GM12878 (cell line): ENCODE measurements at regions not wholly inside any gene's neighbourhood (a gene's known extent, or its start where the extent isn't known, plus 50 kb on each side); places are given as distances from the start of the nearest gene placed in this dataset.

ENCODE experiments used
- ATAC-seq: fragments of 200-7000 bp; cut with Tn5 transposase; 3 replicates; pipeline ENCODE4 v1.9.1; 2020; ENCODE audit warnings: mild to moderate bottlenecking, moderate library complexity
- BruUV-seq: library from RNA; stranded (reverse); fragments of 400-500 nt; replicated peaks from 2 replicates; lab custom pipeline; 2021; lab: Mats Ljungman, UMichigan
- CTCF ChIA-PET: fragments of 300-600 bp; sonication (Branson Sonifier 250); formaldehyde crosslinking; extraction: SDS; loops from one replicate; lab custom pipeline; 2021; ENCODE audit warnings: inconsistent platforms; lab: Yijun Ruan, JAX
- POLR2A ChIA-PET: fragments of 350-600 bp; formaldehyde crosslinking; extraction: SDS; loops from one replicate; lab custom pipeline; 2021; ENCODE audit warnings: inconsistent platforms; lab: Charles Lee
- RAD21 ChIA-PET: fragments of 300-600 bp; sonication (Branson Sonifier 250); formaldehyde crosslinking; loops from one replicate; lab custom pipeline; 2023; ENCODE audit warnings: antibody characterized with exemption; ENCODE audit not compliant: unreplicated experiment; lab: Charles Lee
- SMC1A ChIA-PET: fragments of 300-600 bp; sonication (Branson Sonifier 250); formaldehyde crosslinking; loops from one replicate; lab custom pipeline; 2023; ENCODE audit not compliant: unreplicated experiment, uncharacterized antibody; lab: Charles Lee
- DNase-seq: peaks from one replicate; pipeline ENCODE4 v3.0.0-alpha.2; 2011; ENCODE audit warnings: low read depth, low spot score
- FAIRE-seq: peaks from 3 replicates; lab custom pipeline; 2011; peaks lifted over from hg19 to GRCh38; lab: Jason Lieb, UNC
- H2AFZ ChIP-seq: 2 replicates; pipeline ENCODE4 v1.6.0; 2011; ENCODE audit warnings: low read depth, low read length, control low read depth; ENCODE audit not compliant: control insufficient read depth
- H3K27ac ChIP-seq: 2 replicates; pipeline ENCODE4 v1.5.1; 2011; ENCODE audit warnings: control low read depth; ENCODE audit not compliant: control insufficient read depth, insufficient read depth
- H3K27me3 ChIP-seq, 2 experiments: replicated peaks in 1 of 2; 2 replicates each; pipeline versions ENCODE4 v1.6.0 to v1.6.1; 2011; ENCODE audit warnings: low read length in 1 of 2; ENCODE audit not compliant: control insufficient read depth in 2 of 2, insufficient read depth in 2 of 2
- H3K36me3 ChIP-seq, 2 experiments: 2 replicates each; pipeline ENCODE4 v1.5.1; 2011; ENCODE audit warnings: low read length in 1 of 2; ENCODE audit not compliant: control insufficient read depth in 2 of 2, insufficient read depth in 2 of 2
- H3K4me1 ChIP-seq: 2 replicates; pipeline ENCODE4 v1.6.1; 2011; ENCODE audit warnings: mild to moderate bottlenecking, low read length, moderate library complexity, mixed read lengths; ENCODE audit not compliant: control insufficient read depth, insufficient read depth
- H3K4me2 ChIP-seq: 2 replicates; pipeline ENCODE4 v1.6.0; 2011; ENCODE audit warnings: control low read depth; ENCODE audit not compliant: control insufficient read depth, insufficient read depth
- H3K4me3 ChIP-seq: fragments of 200-600 bp; sonication (generic); 2 replicates; pipeline ENCODE4 v1.5.1; 2016
- H3K79me2 ChIP-seq: 2 replicates; pipeline ENCODE4 v1.6.0; 2011; ENCODE audit warnings: low read length; ENCODE audit not compliant: control insufficient read depth, insufficient read depth
- H3K9ac ChIP-seq: 2 replicates; pipeline ENCODE4 v1.8.0; 2011; ENCODE audit warnings: low read length, control low read depth, mixed read lengths; ENCODE audit not compliant: control insufficient read depth, insufficient read depth
- H3K9me3 ChIP-seq: replicated peaks from 3 replicates; pipeline ENCODE4 v1.5.1; 2011; ENCODE audit warnings: mild to moderate bottlenecking, low read length; ENCODE audit not compliant: control insufficient read depth, insufficient read depth
- H4K20me1 ChIP-seq: 2 replicates; pipeline ENCODE4 v1.6.0; 2011; ENCODE audit not compliant: control insufficient read depth, insufficient read depth
- BCL3 ChIP-seq: IDR thresholded peaks from 2 replicates; pipeline ENCODE4 v1.6.1; 2011; ENCODE audit warnings: borderline replicate concordance, low read depth, mild to moderate bottlenecking, moderate library complexity, low read length; ENCODE audit not compliant: insufficient read depth, poor library complexity, severe bottlenecking
- KDM1A ChIP-seq: fragments of 200-600 bp; sonication (generic); IDR thresholded peaks from 2 replicates; pipeline ENCODE4 v1.6.1; 2016; ENCODE audit warnings: borderline replicate concordance
- MYC ChIP-seq: IDR thresholded peaks from 2 replicates; pipeline ENCODE4 v1.6.1; 2011; ENCODE audit warnings: mild to moderate bottlenecking, low read length, moderate library complexity, inconsistent platforms; ENCODE audit not compliant: insufficient read depth, insufficient replicate concordance, insufficient read length, severe bottlenecking
- NR2C1 ChIP-seq: fragments of 450-650 bp; IDR thresholded peaks from 2 replicates; pipeline ENCODE4 v1.6.1; 2017; ENCODE audit warnings: antibody characterized with exemption, mild to moderate bottlenecking, moderate library complexity
- ZSCAN29 ChIP-seq: fragments of 450-650 bp; IDR thresholded peaks from 2 replicates; pipeline ENCODE4 v1.6.1; 2017; ENCODE audit warnings: mild to moderate bottlenecking, moderate library complexity
- WGBS: methylation state at CpG from one replicate; pipeline ENCODE4 v1.1.6; 2016; ENCODE audit warnings: low lambda C conversion rate; ENCODE audit not compliant: insufficient replicate concordance, insufficient coverage; ENCODE audit errors: missing lambda C conversion rate; 5-methylcytosine and 5-hydroxymethylcytosine counted together
- in situ Hi-C: fragments of 300-500 bp; cut with MboI; formaldehyde crosslinking; loops from 9 replicates; pipeline ENCODE4 v1.14.3; 2018; ENCODE audit warnings: mixed read lengths
- intact Hi-C: fragments of 100-400 bp; cut with micrococcal nuclease; formaldehyde crosslinking; loops from one replicate; pipeline ENCODE4 v1.14.2; 2022; ENCODE audit not compliant: unreplicated experiment

- no peaks in the 10 kb centered on the region for H4K20me1 ChIP-seq
- no peak for DNase-seq
- H3K4me1 ChIP-seq, result no peaks in the 10 kb centered on the region
- H3K9me3 ChIP-seq, result no peaks in the 10 kb centered on the region
- H3K27me3 ChIP-seq, result no peaks in the 10 kb centered on the region
- intact Hi-C loops, result no loop called here
- H3K9ac ChIP-seq, result no peak overlapping the region
- H3K36me3 ChIP-seq, result no peaks in the 10 kb centered on the region
- H3K79me2 ChIP-seq, result no peaks in the 10 kb centered on the region
- H3K4me2 ChIP-seq, result no peak overlapping the region
- SMC1A ChIA-PET, result interaction anchor here (0.9 kb wide), 1 partner anchor 34 kb away, joined by 3 read pairs; no protein-coding TSS in a partner anchor
- TF ChIP-seq MYC, result no peak
- TF ChIP-seq, all 136 proteins: peak for 0
- in situ Hi-C loops, result loop anchor here (25.0 kb wide), 1 partner anchor 102 kb away; no protein-coding TSS in a partner anchor
- ChIA-PET POLR2A (no interaction called here), CTCF (no interaction called here), RAD21 (no interaction called here)
- FAIRE-seq (no peak), ATAC-seq (no peak)
- 45% methylated on average over 2 of the region's 2 CpGs for WGBS
- Histone ChIP-seq H2AFZ (no peak overlapping the region), H3K4me3 (no peak overlapping the region), H3K27ac (no peak overlapping the region)
- no TSS peak for BruUV-seq
These were observed 297.1 kb downstream of the NSUN3 start for GRCh38 chr3:94359996-94360395.

- Histone ChIP-seq H3K4me3 (no peak overlapping the region), H3K4me1 (no peaks in the 10 kb centered on the region), H3K27me3 (no peaks in the 10 kb centered on the region), H3K9me3 (no peaks in the 10 kb centered on the region), H3K79me2 (no peaks in the 10 kb centered on the region), H3K27ac (no peak overlapping the region), H3K9ac (no peak overlapping the region), H3K4me2 (no peak overlapping the region), H2AFZ (no peak overlapping the region), H4K20me1 (no peaks in the 10 kb centered on the region), H3K36me3 (no peaks in the 10 kb centered on the region)
- FAIRE-seq, result no peak
- no peak for ATAC-seq
- ChIA-PET SMC1A (interaction anchor here (0.9 kb wide), 1 partner anchor 33 kb away, joined by 3 read pairs; no protein-coding TSS in a partner anchor), POLR2A (no interaction called here), CTCF (no interaction called here), RAD21 (no interaction called here)
- BruUV-seq, result no TSS peak
- no peak for DNase-seq
- in situ Hi-C loops, result loop anchor here (25.0 kb wide), 1 partner anchor 101 kb away; no protein-coding TSS in a partner anchor
- TF ChIP-seq KDM1A (no peak), ZSCAN29 (no peak), NR2C1 (no peak), BCL3 (no peak)
- intact Hi-C loops, result no loop called here
These were observed 298.1 kb downstream of the NSUN3 start for GRCh38 chr3:94360987-94361386.
